Right kidney (tissue), 1 donor: ENCODE measurements at regions not wholly inside any gene's neighbourhood (a gene's known extent, or its start where the extent isn't known, plus 50 kb on each side); places are given as distances from the start of the nearest gene placed in this dataset.

Experiments used
- DNase-seq: peaks from one replicate; pipeline ENCODE4 v3.0.0-alpha.2; 2016

GRCh38 chr7:80403686-80404241, 108.1 kb downstream of the GNAT3 start:
- no peak for DNase-seq

- no peak for DNase-seq
Observed at GRCh38 chr7:80401708-80402107, 110.2 kb downstream of the GNAT3 start.

DNA sequence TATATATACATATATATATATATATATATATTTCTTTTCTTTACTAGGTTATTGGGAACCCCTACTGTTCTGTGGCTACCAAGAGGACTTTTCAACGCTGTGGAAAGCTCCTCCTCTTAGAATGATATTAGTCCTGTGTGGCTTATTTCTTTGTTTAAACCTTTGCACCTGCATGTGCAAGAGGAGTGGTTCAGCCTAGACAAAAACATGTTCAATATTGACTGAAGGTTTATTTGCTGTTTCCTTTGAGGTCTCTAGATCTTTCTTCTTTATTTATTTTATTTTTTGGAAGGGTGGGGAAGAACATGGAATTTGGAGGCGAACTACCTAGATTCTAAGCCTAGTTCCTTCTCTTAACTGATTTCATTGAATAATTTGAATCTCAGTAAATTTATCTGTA, 118.1 kb downstream of the GNAT3 start:
- DNase-seq = no peak

- DNase-seq = no peak
Observed at GRCh38 chr7:80392229-80393169, 119.4 kb downstream of the GNAT3 start.

- no peak for DNase-seq
Observed at GRCh38 chr7:80387634-80388193, 124.2 kb downstream of the GNAT3 start.

GRCh38 chr7:80386686-80387085, 125.2 kb downstream of the GNAT3 start:
- DNase-seq = no peak

DNA sequence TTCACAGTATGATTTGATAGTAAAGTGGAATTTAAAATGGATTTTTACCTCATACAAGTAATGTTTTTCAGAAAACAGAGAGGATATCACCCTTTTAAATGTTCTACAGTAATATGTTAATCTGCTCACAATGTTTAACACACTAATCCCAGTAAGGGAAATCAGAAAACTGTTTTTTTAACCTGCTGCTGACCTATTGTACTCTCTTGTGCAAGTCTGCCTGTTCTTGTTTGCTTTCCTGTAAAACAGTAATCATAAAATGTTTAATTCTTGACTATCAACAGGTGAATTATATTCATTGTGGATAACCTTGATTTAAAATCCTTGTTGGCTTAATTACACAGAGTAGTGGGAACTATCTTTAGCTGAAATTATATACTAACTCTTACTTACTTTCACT, 126.4 kb downstream of the GNAT3 start:
- DNase-seq = no peak

GRCh38 chr7:80380957-80381356, 130.9 kb downstream of the GNAT3 start:
- no peak for DNase-seq

DNA sequence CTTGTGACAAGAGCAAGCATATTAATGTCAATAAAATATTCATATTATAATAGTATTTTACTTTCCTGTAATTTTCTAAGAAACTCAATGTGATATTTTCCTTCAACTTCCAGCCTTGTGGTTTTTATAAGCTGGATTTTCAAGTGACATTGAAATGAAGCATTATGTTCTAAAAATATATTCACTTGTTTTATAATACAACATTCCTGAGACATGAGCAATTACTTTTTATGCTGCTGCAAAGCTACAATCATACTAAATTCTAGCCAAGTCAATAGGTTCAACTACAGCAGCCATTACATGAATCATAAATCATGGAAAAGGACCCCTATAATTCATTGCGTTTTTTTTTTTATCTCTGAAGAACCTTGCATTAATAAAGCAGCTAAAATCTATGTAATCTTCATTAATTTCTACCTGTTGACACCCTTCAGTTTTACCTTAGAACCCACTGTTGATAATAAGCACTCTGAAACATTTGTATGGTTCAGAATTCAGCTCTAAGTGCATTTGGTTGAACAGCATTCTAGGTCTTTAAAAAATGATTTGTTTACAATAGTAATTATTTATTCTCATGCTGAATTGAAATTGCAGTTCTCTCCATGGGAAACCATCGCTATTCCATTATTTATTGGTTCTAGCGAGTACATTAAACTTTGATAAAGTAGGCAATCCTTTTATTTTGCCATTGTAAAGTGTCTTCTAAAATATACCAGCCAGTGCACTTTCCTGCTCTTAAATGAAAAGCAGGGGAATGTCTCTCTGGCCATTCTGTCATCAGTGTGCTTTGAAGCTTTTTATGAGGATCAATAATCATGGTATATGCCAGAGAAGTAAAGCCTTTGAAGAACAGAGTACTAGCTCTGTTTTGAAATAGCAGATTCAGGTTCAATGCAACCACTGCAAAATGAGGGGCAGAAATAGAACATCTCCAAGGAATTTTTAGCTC, 132.6 kb downstream of the GNAT3 start:
- DNase-seq = no peak

- no peak for DNase-seq
Observed at GRCh38 chr7:80374321-80374720, 137.5 kb downstream of the GNAT3 start.

- no peak for DNase-seq
Observed at GRCh38 chr7:80373429-80374032, 138.3 kb downstream of the GNAT3 start.

DNA sequence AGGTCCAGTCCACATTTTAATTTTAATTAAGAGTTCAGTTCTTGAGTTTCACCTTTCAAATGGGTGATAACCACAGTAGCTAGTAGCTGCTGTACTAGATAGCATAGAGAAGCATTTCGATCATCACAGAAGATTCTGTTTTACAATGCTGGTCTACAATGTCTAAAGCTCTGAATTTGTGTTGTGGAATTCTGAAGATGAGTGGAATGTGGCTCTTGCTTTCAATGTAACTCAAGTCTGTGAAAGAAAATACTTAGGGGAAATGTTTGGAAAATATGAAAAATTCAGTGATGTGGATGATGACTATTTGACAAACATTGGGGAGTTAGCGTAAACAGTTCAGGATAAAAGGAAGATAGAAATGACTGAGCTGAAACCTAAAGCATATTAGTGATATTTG, 139.4 kb downstream of the GNAT3 start:
- no peak for DNase-seq

DNA sequence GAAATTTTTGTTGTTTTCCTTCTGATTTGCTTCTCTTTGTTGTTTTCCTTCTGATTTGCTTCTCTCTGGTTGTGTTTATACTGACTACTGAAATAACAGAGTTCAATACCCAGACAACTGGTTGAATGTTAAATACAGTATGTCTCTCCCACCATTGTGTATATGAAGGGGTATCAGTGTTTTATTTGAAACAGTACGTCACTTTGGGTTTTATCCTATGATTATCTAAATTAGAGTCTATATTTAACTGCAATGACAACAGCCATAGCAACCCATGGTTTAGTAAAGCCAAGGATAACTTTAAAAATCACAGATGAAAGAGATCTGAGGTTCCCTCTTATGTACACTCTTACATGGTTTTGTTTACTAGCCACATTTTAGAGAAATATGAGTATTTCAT, 141.3 kb downstream of the GNAT3 start:
- no peak for DNase-seq

- DNase-seq = no peak
Observed at GRCh38 chr7:80369321-80369720, 142.5 kb downstream of the GNAT3 start.

DNA sequence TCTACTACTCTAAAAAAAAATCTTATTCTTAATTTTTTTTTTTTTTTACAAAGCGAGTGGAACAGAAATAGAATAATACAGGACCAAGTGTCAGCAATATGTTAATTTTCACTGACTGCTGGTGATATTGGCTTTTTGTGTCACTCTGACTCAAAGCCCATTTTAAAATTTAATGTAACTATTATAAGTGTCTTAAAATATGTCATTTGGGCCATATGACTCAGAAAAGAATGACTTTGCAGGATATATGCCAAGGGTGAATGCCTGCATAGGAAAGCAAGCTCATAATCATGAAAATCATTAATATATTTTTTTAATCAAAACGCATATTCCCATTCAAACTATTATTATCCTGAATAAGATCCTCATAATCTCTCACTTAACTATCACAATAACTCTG, 149.2 kb downstream of the GNAT3 start:
- DNase-seq = no peak

- no peak for DNase-seq
Observed at GRCh38 chr7:80362010-80362618, 149.8 kb downstream of the GNAT3 start.

DNA sequence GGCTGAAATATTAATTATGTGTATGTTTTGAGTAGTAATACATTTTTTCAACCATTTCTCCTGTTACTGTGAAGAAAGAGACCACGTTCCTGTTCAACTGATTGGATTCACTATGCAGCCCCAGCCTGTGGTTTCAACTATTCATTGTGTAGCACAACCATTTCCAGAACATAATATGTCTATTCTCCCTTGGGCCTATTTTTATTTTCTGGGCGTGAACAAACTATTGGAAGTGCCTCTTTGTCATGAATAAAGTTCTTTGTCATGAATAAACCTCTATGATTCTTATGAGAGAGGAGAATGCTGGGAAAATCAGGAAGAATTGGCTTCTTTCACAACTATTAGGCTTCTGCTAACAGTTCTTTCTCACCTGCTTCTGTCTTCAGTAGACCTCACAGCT, 152.4 kb downstream of the GNAT3 start:
- DNase-seq = no peak

DNA sequence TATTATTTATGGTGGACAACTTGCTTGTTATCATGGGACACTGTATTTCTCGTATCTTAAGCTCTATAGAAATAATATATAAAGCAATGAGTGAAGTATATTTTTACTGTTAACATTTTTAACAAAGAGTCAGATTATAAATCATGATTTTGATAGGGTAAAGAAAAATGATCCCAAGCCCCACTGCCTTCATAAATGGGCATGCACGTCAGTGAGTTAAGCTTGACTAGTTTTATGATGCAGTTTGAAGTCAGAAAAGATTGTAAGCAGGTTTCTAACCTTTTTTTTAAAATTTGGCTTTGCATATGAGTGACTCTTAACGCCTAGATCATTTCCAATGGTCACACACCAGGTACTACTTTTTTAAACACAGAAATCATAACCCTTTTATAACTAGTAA, 152.8 kb downstream of the GNAT3 start:
- DNase-seq = no peak

DNA sequence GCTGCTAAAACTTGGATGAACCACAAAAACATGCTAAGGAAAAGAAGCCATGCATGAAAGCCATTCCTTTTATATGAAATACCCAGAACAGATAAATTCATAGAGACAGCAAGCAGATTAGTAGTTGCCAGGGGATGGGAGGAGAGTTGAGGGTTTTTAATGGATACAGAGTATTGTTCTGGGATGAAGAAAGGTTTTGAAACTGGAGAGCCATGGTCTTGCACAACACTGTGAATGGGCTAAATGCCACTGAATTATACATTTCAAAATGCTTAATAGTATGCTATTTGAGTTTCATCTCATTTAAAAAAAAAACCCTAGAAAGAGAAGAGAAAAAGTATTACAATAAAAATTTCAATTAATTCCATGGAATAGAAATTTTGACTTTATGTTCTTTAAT, 154.3 kb downstream of the GNAT3 start:
- no peak for DNase-seq

- DNase-seq = no peak
Observed at GRCh38 chr7:80350430-80350829, 161.4 kb downstream of the GNAT3 start.

- no peak for DNase-seq
Observed at GRCh38 chr7:80348223-80348622, 163.6 kb downstream of the GNAT3 start.

- DNase-seq = no peak
Observed at GRCh38 chr7:80347173-80347572, 164.7 kb downstream of the GNAT3 start.
